HL-60 (cell line): ENCODE measurements at regions not wholly inside any gene's neighbourhood (a gene's known extent, or its start where the extent isn't known, plus 50 kb on each side); places are given as distances from the start of the nearest gene placed in this dataset.

Source experiments
- DNase-seq, 2 experiments: peaks; one replicate each; pipeline ENCODE4 v3.0.0-alpha.2; 2010 to 2020; ENCODE audit warnings: low read depth in 1 of 2, low spot score in 1 of 2
- H3K27ac ChIP-seq: fragments of 250-450 bp; sonication (Bioruptor Pico); replicated peaks from 2 replicates; pipeline ENCODE4 v1.5.1; 2020; ENCODE audit warnings: mild to moderate bottlenecking, moderate library complexity
- H3K27me3 ChIP-seq: fragments of 250-450 bp; sonication (Bioruptor Pico); 2 replicates; pipeline ENCODE4 v1.5.1; 2021; ENCODE audit warnings: mild to moderate bottlenecking, moderate library complexity; ENCODE audit not compliant: insufficient read depth, poor library complexity, severe bottlenecking
- H3K4me3 ChIP-seq: replicated peaks from 2 replicates; pipeline ENCODE4 v1.5.1; 2011; ENCODE audit warnings: mild to moderate bottlenecking, control low read depth, low read length; ENCODE audit not compliant: insufficient read depth
- GABPA ChIP-seq: IDR thresholded peaks from 2 replicates; pipeline ENCODE4 v1.6.1; 2012; ENCODE audit warnings: low read depth
- POLR2AphosphoS5 ChIP-seq: IDR thresholded peaks from 2 replicates; pipeline ENCODE4 v1.6.1; 2012; ENCODE audit warnings: low read depth
- SPI1 ChIP-seq: IDR thresholded peaks from 2 replicates; pipeline ENCODE4 v1.6.1; 2012; ENCODE audit warnings: low read depth, mild to moderate bottlenecking, borderline replicate concordance
- TF ChIP-seq, protein P1 (sequence below): IDR thresholded peaks from one replicate; pipeline ENCODE4 v1.5.1; 2011; ENCODE audit warnings: low read length, control low read depth, inconsistent platforms; ENCODE audit not compliant: insufficient read depth
- TF ChIP-seq, protein P2 (sequence below): IDR thresholded peaks from 2 replicates; pipeline ENCODE4 v1.6.1; 2012; ENCODE audit warnings: low read depth; ENCODE audit not compliant: insufficient replicate concordance

DNA sequence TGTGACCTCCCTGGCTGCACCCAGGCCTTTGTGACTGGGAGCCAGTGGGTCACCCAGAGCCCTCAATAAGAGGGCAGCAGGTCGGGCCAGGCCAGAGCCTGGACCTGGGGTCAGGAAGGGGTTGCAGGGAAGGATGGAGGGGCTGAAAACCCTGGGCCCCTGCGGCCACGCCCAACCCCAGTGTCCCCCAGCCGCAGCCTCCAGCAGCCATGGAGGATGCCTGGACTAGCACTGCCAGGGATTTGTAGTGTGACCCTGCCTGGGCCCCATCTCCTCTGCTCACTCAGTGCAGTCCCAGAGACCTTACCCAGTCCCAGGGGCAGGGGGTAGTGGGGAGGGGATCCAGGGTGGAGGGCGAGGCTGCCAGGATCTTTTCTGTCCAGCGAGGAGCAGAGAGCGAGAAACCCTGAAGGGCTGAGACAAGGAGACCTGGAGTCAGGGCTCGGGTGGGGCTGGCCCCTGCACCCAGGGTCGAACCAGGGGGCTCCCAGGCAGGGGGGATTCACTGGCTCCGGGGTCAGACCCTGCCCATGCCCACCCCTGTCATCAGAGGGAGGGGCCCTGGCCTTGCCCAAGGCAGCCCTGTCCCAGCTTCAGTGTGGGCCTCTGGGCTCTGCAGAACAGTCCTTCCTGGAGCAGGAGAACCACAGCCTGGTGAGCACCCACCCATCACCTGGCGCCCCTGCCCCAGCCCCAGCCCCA lies 187.5 kb downstream of the IGLL1 start:
- TF ChIP-seq GABPA, result no peak
- TF ChIP-seq POLR2AphosphoS5, result no peak
- TF ChIP-seq SPI1, result no peak
- TF ChIP-seq, protein P1, sequence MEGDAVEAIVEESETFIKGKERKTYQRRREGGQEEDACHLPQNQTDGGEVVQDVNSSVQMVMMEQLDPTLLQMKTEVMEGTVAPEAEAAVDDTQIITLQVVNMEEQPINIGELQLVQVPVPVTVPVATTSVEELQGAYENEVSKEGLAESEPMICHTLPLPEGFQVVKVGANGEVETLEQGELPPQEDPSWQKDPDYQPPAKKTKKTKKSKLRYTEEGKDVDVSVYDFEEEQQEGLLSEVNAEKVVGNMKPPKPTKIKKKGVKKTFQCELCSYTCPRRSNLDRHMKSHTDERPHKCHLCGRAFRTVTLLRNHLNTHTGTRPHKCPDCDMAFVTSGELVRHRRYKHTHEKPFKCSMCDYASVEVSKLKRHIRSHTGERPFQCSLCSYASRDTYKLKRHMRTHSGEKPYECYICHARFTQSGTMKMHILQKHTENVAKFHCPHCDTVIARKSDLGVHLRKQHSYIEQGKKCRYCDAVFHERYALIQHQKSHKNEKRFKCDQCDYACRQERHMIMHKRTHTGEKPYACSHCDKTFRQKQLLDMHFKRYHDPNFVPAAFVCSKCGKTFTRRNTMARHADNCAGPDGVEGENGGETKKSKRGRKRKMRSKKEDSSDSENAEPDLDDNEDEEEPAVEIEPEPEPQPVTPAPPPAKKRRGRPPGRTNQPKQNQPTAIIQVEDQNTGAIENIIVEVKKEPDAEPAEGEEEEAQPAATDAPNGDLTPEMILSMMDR, result no peak
- TF ChIP-seq, protein P2, sequence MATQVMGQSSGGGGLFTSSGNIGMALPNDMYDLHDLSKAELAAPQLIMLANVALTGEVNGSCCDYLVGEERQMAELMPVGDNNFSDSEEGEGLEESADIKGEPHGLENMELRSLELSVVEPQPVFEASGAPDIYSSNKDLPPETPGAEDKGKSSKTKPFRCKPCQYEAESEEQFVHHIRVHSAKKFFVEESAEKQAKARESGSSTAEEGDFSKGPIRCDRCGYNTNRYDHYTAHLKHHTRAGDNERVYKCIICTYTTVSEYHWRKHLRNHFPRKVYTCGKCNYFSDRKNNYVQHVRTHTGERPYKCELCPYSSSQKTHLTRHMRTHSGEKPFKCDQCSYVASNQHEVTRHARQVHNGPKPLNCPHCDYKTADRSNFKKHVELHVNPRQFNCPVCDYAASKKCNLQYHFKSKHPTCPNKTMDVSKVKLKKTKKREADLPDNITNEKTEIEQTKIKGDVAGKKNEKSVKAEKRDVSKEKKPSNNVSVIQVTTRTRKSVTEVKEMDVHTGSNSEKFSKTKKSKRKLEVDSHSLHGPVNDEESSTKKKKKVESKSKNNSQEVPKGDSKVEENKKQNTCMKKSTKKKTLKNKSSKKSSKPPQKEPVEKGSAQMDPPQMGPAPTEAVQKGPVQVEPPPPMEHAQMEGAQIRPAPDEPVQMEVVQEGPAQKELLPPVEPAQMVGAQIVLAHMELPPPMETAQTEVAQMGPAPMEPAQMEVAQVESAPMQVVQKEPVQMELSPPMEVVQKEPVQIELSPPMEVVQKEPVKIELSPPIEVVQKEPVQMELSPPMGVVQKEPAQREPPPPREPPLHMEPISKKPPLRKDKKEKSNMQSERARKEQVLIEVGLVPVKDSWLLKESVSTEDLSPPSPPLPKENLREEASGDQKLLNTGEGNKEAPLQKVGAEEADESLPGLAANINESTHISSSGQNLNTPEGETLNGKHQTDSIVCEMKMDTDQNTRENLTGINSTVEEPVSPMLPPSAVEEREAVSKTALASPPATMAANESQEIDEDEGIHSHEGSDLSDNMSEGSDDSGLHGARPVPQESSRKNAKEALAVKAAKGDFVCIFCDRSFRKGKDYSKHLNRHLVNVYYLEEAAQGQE, result no peak
- no peaks in the 10 kb centered on the region for H3K27me3 ChIP-seq
- H3K27ac ChIP-seq, result no peak overlapping the region
- no peak for DNase-seq
- H3K4me3 ChIP-seq, result no peak overlapping the region

DNA sequence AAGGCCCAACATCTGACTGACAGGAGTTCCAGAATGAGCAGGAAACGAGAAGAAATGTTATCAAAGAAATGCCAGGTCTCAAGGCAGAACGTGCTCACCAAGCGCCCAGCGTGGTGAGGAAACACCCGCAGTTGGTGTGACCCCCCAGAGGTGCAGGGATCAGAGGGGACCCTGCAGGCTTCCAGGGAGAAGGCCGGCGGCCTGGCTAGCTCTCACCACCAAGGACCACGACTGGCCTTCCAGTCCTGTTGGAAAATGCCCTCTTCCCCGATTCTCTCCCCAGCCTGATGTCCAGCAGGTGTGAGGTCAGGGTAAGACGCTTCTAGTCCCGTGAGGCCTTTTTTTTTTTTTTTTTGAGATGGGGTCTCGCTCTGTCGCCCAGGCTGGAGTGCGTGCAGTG lies 189.1 kb downstream of the IGLL1 start:
- no peak for DNase-seq
- H3K27me3 ChIP-seq, result no peaks in the 10 kb centered on the region
- TF ChIP-seq GABPA, result no peak
- TF ChIP-seq, protein P1, result no peak
- TF ChIP-seq POLR2AphosphoS5, result no peak
- TF ChIP-seq SPI1, result no peak
- TF ChIP-seq, protein P2, result no peak
- no peak overlapping the region for H3K27ac ChIP-seq
- H3K4me3 ChIP-seq, result no peak overlapping the region

DNA sequence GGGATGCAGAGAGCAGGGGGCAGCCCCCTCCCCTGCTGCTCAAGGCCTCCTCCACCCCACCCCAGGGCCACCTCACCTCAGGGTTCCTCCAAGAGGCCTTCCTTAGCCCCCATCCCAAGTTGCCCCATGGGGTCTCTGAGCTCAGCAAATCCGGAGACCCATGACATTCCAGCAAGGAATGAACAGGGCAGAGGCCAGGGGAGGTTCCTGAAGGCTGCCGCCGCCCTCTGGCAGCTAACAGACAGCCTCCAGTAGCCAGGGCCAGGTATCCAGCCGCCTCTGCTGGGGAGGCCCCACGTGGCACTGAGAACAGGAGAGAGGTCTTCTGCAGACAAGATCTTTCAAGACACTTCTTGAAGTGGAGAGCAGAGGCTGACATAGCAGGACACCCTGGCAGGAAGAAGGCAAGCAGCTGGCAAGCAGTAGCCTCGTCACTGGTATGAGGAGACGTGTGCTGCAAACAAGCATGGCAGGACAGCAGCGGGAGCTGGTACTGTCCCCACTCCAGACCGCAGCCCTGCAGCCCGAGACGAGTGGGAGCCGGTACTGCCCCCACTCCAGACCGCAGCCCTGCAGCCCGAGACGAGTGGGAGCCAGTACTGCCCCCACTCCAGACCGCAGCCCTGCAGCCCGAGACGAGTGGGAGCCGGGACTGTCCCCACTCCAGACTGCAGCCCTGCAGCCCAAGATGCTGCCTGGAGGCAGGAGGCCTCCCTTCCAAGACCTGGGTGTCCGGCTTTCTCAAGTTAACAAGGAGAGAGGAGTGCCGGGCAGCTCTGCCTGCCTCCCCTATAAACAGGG lies 190.6 kb downstream of the IGLL1 start:
- Histone ChIP-seq H3K27ac (no peak overlapping the region), H3K4me3 (no peak overlapping the region), H3K27me3 (no peaks in the 10 kb centered on the region)
- no peak for DNase-seq
- TF ChIP-seq SPI1 (no peak), POLR2AphosphoS5 (no peak), GABPA (no peak)
- TF ChIP-seq, protein P2, result no peak
- TF ChIP-seq, protein P1, result no peak
